Middle frontal gyrus (tissue), 1 donor: ENCODE measurements at regions not wholly inside any gene's neighbourhood (a gene's known extent, or its start where the extent isn't known, plus 50 kb on each side); places are given as distances from the start of the nearest gene placed in this dataset.
A peak's percentile ranks its signal among the peaks of the same experiment; 100 is the strongest.

ENCODE experiments used
- DNase-seq: peaks from one replicate; pipeline ENCODE4 v3.0.0-alpha.2; 2015; ENCODE audit warnings: low spot score; ENCODE audit errors: extremely low spot score

DNA sequence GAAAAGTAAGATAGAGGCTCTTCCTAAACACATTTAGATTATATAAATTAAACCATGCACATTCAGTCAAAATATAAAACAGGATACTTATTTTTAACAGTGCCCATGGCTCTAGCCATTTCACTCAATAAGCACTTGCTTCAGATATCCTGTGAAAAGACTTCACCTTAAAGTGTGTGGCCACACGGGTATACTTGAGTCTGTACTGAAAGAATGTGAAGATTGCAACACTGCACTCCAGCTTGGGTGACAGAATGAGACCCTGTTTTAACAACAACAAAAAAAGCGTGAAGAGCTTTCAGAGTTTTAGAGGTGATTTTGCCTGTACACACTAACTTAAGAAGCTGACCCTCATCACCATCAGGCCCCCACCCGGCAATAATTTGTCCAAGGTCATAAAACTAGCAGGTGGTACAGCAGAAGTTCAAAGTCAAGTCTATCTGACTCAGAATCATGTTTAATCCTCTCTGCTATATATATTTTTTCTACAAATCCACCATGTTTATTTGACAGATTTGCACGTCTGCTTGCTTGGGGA is 203.5 kb upstream of the GUCY1A2 start:
- no peak for DNase-seq

DNA sequence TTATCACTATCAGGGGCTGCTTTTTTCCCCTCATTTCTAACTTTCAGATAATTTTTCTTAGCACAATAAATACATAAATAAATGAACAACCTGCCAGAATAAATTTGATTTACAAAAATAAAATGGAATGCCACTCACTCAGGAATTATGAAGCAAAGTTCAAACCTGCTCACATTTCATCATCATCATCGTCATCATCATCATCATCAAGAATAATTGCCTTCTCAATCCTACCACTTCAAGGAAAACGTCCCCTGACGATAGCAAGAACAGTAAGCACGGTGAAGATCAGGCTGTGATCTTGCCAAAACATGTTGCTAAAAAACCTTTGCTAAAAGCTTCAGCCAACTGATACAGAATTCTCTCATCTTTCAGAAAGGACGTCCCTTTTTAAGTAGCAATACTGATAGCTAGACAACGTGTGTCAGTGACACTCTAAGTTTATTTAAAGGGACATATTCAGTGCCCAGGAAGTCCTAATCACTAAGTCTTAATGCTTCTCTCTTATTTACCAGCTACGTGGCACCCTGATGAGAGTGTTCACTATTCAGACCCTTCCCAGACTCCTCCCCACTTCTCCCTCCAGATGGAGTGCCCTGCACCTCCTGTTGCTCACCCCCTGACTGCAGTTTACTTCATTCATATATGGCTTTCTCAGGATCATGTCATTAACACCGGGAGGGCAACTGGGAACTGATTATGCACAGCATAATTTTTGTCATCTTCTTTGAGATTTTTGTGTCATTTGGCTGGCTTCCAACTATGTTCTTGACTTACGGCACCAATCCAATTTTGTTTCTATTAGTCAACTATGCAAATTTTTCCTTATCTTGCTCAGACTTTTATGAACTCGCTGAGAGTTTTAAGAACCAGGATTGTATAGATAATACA is 200.1 kb upstream of the GUCY1A2 start:
- no peak for DNase-seq

DNA sequence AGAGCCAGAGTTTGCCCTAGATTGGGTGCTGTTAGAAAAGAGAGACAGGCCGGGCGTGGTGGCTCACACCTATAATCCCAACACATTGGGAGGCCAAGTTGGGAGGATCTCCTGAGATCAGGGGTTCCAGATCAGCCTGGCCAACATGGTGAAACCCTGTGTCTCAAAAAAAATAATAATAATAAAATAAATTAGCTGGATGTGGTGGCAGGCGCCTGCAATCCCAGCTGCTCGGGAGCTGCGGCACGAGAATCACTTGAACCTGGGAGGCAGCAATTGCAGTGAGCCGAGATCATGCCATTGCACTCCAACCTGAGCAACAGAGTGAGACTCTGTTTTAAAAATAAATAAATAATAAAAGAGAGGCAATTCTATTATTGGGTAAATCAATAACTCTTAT is 199.2 kb upstream of the GUCY1A2 start:
- no peak for DNase-seq

DNA sequence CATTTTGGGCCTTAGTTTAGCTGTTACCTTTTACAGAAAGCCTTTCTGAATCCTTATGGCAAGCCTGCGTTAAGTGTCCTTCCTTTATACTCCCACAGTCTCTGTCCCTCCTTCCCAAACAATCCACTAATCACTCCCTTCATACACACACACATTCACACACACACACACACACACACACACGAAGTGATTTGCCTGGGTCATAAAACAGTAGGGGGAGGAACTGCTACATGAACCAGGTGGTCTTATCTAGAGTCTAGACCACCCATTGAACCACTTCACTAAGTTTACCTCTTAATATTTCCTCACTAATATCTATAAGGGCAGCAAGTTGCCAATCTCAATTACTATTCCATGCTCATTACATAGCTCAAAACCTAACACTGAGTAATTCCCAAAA is 196.7 kb upstream of the GUCY1A2 start:
- DNase-seq: no peak

DNA sequence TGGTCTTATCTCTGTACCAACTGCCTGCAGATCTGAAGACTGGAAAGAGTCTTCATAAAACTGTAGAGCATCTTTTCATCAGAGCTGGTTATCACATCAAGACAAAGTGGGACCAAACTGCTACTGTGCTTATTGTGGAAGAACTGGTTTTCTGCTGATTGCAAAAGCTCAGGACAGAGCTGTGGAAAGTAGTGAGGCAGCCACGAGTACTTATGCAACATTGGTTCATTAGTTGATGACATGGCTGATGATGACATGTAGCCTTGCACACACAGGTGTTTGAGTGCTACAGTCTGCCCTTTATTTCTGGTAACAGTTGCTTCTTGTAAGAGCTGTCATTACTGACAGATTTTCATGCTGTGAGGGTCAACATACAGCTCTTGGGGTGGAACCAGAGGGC is 185.4 kb upstream of the GUCY1A2 start:
- DNase-seq: no peak

DNA sequence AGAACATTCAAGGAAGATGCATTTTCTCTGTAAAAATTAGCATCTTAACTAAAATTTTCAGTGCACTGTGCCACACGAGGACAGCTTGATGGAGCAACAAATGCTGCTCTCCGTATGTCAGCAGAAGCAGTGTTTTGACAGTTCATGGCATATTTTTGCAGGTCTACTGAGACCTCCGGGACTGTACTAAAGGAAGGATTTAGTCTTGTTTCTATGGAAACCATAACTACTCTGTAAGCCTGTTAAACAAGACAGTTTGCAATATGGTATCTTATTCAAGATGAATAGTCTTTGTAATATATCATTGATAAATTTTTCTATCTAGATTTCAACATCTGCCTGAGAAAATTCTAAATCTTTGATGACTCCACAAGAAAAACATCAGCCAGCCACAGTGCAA is 184.0 kb upstream of the GUCY1A2 start:
- no peak for DNase-seq

DNA sequence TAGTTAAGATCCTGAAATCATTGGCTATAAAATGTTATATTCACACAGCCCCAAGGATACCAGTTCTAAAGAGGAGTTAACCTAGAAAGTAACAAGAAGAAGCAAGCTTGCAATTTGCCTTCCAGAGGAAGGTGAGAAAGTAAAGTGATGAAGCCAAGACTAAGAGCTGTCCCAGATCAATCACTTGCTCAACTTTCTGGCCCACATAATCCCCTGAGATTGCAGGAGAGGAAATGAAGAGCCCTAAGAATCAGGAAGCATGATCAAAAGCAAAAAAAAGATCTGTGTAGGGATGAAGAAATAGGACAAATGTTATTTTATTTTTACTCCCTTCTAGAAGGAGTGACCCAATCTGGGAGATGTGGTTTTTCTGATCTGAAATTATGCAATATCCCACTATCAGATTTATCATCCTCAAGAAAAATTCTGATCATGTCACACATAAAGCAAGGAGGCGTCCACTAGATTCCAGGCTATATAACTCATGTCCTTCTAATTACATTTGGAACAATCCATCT is 180.3 kb upstream of the GUCY1A2 start:
- DNase-seq: no peak

DNA sequence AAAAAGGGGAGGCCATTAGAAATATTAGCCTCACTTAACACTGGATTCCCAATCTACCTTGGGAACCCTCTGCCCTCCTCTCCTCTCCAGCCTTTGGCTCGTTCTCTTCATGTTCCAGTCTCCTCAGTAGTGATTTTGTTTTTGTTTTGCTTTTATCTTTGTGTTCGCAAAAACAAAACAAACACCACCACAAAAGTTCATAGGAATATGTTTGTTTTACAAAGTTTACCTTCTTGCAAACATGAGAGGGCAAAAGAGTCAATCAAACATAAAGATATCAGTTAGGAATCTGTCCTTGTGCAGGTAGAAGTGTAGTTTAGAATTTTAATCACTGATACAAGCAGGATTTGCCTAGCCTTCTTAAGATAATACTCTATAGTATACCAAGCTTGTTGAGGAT is 179.7 kb upstream of the GUCY1A2 start:
- no peak for DNase-seq

DNA sequence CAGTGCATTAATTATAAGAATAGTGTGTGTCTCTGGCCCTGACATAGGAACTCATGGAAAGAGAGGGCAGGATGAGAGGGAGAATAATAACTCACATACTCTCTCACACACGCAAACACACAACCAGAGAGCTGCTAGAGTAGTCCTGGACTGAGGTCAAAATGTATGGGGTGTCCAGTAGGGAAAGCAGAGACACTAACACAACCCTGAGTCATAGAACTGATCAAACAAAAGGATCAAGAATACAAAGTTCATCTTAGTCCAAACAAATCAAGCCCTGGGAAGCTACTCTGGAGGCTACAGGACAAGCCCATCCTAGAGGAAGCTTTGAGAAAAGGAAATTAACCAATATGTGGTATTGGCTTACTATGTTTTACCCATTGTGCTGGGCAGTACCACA is 178.5 kb upstream of the GUCY1A2 start:
- no peak for DNase-seq

DNA sequence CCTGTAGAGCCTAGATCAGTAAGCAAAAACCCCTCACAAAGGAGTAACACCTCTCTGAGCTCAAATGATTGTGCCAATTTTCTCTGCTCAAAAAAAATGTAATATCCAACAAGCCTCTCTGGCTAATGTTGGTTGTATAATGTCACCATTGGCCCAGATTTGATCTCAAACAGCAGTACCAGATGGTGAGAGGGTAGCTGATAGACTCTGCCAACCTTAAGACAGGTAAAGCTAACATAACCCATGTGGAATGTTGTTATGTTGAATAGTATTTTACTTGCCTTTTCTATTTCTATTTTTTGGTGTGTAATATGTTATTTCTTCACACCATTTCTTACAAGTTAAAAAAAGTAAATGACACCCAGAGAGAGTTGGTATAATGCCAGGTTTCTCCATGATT is 166.7 kb upstream of the GUCY1A2 start:
- DNase-seq: peak; percentile 7

DNA sequence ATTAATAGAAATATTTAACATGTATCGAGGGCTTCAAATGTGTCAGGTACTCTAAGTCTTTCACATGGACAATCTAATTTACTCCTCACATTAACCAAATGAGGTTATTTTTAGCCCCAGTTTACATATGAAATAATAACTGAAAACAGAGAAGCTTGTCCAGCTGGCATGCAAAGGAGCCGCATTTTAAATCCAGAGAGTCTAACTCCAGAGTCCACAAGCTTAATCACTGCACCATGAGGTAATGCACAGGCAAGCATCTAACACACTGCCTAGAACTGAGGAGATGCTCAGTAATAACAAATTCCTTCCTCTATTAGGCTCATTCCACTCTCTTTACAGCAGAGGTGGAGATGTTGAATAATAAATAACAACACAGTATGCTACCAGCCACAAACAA is 165.7 kb upstream of the GUCY1A2 start:
- DNase-seq: no peak

DNA sequence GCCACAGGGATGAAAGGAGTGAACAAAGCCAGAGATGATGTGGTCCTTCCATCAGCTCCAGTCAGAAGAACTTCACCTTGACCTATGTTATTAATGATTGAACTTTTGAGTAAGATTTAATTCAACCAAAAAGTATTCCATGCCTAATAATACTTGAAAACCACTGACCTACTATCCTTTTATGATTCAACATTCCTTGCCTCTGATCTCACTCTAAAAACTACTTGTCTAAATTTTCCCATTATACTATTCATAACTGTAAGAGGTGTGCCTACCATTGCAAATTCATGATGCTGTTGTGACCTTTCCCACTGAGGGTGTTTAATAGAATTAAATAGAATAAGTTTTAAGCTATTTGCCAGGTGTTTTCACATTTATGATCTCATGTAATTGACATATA is 164.7 kb upstream of the GUCY1A2 start:
- DNase-seq: no peak

DNA sequence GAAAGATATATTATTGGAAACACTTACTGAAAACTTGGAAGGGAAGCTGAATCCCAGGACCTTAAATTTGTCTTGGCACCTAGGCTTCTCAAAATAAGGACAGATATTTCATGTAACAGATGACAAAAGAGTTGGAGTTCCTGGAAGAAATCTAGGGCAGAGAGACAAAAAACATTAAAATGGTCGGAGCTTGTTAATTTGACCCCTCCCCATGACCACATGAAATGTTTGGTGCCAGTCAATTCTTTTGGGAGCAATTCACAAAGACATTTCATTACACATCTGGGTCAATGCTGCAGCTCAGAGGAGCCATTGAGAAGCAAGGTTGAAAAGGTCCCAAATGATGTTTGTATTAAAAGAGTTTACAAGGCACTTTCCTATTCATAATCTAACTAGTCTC is 162.0 kb upstream of the GUCY1A2 start:
- DNase-seq: no peak

DNA sequence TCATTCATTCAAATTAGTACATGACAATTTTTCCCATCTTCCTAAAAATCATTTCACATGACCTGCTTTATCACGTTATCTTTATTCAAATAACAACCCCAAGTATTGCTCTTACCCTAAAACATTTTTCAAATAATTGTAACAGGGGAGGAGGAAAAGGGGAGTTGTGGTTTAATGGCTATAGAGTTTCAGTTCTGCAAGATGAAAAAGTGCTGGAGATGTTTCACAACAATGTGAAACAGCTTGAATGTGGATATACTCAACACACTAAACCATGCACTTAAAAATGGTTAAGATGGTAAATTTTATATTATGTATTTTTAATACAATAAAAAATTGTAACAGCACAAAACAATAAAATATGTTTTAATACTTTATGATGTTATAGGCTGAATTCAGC is 161.6 kb upstream of the GUCY1A2 start:
- no peak for DNase-seq

DNA sequence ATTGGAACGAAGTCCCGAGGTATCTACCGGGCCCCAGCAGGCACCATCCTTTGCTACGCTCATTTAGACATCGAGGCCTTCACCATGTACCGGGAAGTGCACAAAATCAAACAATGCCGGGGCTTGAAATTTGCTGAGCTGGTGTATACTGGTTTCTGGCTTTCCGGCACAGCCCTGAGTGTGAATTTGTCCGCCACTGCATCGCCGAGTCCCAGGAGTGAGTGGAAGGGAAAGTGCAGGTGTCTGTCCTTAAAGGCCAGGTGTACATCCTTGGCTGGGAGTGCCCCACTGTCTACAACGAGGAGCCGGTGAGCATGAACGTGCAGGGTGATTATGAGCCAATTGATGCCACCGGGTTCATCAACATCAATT is 158.8 kb upstream of the GUCY1A2 start:
- no peak for DNase-seq

DNA sequence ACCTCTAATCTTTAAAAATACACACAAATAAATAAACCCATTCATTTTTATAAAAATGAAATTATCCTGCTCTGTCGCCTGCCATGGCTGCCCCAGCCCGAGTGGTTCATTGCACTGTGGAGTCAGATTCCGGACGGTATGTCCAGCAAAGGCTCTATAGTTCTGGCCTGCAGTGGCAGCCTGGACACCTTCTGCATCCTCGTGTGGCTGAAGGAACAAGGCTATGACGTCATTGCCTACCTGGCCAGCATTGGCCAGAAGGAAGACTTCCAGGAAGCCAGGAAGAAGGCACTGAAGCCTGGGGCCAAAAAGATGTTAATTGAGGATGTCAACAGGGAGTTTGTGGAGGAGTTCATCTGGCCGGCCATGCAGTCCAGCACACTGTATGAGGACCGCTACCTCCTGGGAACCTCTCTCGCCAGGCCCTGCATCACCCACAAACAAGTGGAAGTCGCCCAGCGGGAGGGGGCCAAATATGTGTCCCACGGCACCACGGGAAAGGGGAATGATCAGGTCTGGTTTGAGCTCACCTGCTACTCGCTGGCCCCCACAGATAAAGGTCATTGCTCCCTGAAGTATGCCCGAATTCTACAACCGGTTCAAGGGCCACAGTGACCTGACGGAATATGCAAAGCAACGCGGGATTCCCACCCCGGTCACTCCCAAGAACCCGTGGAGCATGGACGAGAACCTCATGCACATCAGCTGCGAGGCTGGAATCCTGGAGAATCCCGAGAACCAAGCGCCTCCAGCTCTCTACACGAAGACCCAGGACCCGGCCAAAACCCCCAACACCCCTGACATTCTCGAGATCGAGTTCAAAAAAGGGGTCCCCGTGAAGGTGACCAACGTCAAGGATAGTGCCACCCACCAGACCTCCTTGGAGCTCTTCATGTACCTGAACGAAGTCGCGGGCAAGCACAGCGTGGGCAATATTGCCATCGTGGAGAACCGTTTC is 158.2 kb upstream of the GUCY1A2 start:
- no peak for DNase-seq

DNA sequence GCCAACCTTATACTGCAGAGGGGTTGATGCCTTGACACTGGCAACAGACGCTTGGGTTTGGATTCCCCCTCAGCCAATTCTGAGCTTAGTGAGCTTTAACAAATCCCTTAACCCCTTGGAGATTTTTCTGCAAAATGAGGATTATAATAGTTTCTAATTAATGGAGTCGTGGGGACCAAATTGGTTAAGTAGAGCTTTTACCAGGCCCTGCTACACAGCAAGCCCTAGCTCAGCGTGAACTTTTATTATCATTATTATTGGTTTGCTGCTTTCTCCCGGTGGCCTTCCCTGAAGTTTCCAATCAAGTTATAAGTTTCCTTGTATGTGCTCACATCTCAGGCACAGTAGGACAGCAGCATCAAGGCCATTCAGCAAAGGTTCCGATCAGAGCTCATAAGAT is 156.6 kb upstream of the GUCY1A2 start:
- DNase-seq: no peak

DNA sequence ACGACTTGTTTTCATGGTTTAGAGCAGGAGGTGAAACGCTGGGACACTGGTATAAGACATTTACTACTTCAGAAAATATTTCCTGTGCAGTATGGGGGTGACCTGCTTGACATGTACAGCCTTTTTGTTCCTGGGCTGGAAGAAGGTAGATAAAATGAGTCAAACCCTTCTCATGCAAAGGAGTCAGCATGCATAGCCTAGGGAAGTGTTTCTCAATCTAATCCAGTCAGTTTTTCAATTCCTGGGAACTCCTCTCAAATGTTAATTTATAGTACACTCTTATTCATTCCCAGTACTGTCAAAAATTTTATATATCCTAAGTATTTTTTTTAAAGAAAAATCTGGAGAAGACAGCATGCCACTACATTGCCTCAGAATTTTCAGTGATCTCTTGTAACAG is 154.7 kb upstream of the GUCY1A2 start:
- DNase-seq: no peak

DNA sequence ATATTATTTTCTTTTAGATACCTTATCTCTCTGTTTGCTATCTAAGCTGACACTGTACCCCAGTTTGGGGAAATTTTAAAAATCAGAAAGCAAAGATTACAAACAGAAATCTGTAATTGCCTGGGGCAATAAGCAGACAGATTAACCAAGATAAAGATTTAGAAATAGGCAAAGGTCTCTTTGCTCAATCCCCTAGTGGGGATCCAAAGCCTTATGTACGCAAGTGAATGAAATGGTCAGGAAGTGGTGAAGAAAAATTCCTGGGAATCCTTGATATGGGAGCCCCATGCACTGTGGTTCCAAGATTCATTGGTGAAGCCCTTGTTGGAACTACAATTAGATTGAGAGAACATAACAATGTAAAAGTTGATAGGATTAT is 139.5 kb upstream of the GUCY1A2 start:
- no peak for DNase-seq

DNA sequence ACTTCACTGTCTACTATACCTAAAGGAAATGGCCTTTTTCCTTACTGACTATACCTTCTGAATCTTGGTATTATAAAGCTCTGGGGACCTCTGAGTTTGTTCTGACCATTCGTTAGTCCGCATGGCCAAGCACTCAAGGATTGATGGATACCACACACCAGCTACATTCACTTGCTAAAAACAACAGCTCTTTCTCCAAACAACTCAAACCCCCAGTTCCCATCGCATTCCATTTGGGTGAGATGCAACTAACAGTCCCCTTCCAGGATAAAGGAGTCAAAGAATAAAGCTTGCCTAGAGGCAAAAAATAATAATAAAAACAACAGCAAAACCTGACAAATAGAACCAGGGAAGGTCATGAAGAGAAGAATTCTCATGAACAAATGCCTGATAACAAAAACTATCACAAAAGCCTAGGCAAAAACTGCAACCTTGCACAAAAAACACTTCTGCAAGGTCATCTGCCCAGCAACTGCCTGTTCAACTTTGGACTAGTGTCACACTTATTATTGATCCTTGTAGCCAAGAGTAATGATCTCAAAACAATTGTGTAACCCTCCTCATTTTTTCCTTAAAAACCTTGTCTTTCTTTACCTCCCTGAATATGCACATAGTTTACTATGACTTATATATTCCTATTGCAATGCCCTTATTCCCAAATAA is 139.0 kb upstream of the GUCY1A2 start:
- no peak for DNase-seq

DNA sequence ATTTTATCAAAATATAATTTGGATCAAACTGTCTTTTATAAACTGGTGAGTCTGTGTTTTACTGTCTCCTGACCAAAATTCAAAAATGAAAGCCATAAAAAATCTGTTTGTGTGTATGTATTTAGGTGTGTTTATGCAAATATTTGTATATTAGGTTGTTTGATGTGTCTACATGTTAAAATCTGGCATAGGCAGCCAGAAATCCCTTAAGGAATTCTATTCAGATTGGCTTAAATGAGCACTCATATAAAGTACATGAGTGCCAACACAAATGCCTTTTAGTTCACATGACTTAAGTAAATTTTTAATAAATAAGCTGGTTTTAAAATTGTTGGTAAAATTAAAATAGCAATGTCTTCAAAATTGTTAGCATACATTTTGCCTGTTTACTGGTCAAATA is 133.3 kb upstream of the GUCY1A2 start:
- no peak for DNase-seq

DNA sequence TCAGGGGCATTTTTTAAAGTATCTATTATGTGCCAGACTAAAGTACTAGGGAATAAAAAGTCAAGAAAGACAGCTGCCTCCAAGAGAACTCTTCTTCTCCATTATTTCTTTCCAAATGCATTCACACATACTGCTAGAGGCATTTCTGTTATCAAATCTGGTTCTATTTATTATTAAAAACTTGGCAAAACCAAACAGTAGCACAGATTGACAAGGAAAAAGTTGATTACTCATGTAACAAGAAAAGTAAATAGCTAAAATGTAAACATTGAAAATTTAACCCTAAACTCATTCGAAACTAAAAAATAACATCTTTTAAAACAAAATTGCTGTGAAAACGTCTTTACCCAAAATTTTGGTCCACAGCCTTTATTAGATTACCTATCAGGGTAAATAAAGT is 132.9 kb upstream of the GUCY1A2 start:
- no peak for DNase-seq
